B cell (primary cell): ENCODE measurements at regions not wholly inside any gene's neighbourhood (a gene's known extent, or its start where the extent isn't known, plus 50 kb on each side); places are given as distances from the start of the nearest gene placed in this dataset.

Source experiments
- ATAC-seq: fragments of 200-7000 bp; cut with Tn5 transposase; one replicate; pipeline ENCODE4 v1.10.0; 2021; ENCODE audit warnings: low read depth, mild to moderate bottlenecking, moderate number of reproducible peaks, moderate library complexity
- CTCF ChIA-PET: fragments of 350-600 bp; sonication (Branson Sonifier 250); formaldehyde crosslinking; loops from one replicate; lab custom pipeline; 2021; ENCODE audit warnings: antibody characterized with exemption, inconsistent platforms; lab: Charles Lee
- POLR2A ChIA-PET: fragments of 350-600 bp; sonication (Branson Sonifier 250); formaldehyde crosslinking; loops from one replicate; lab custom pipeline; 2021; ENCODE audit warnings: antibody characterized with exemption; lab: Charles Lee
- DNase-seq: peaks from one replicate; pipeline ENCODE4 v3.0.0; 2013
- H2AFZ ChIP-seq: 2 replicates; pipeline ENCODE4 v1.6.1; 2012; ENCODE audit warnings: mild to moderate bottlenecking, low read depth, low read length; ENCODE audit not compliant: insufficient read depth, poor library complexity, severe bottlenecking
- H3K27ac ChIP-seq, 2 donors: 1 replicate in 1 of 2; 2 replicates in 1 of 2; pipeline ENCODE4 v1.5.1; 2012 to 2013; ENCODE audit warnings: low read length in 2 of 2, mild to moderate bottlenecking in 2 of 2, moderate library complexity in 1 of 2
- H3K27me3 ChIP-seq, 4 experiments: fragments of 200-600 bp in 1 of 4; sonication (generic) in 1 of 4; replicated peaks in 1 of 4; 1 replicate in 2 of 4; 2 replicates in 2 of 4; pipeline versions ENCODE4 v1.6.1 to v1.7.0; 2013 to 2016; ENCODE audit warnings: low read length in 3 of 4, mild to moderate bottlenecking in 2 of 4, mixed read lengths in 1 of 4, moderate library complexity in 1 of 4; ENCODE audit not compliant: insufficient read depth in 4 of 4, control insufficient read depth in 3 of 4; ENCODE audit errors: control extremely low read depth in 1 of 4
- H3K36me3 ChIP-seq, 2 experiments: replicated peaks in 1 of 2; 1 replicate in 1 of 2; 2 replicates in 1 of 2; pipeline versions ENCODE4 v1.6.1 to v1.7.1; 2013; ENCODE audit warnings: low read length in 1 of 2; ENCODE audit not compliant: insufficient read depth in 2 of 2, control insufficient read depth in 1 of 2; ENCODE audit errors: control extremely low read depth in 1 of 2, extremely low read depth in 1 of 2
- H3K4me1 ChIP-seq, 2 donors: fragments of 200-600 bp in 1 of 2; sonication (generic) in 1 of 2; 1 replicate in 1 of 2; 2 replicates in 1 of 2; pipeline versions ENCODE4 v1.5.1 to v1.6.1; 2013 to 2017; ENCODE audit warnings: low read length in 2 of 2; ENCODE audit not compliant: control insufficient read depth in 2 of 2, insufficient read depth in 2 of 2
- H3K4me2 ChIP-seq: replicated peaks from 2 replicates; pipeline ENCODE3; 2012; ENCODE audit warnings: mild to moderate bottlenecking, low read depth, low read length; ENCODE audit not compliant: poor library complexity, severe bottlenecking
- H3K4me3 ChIP-seq, 5 experiments: fragments of 200-600 bp in 1 of 5; sonication (generic) in 1 of 5; 1 replicate in 3 of 5; 2 replicates in 2 of 5; pipeline versions ENCODE4 v1.5.1 to v1.7.0; 2011 to 2016; ENCODE audit warnings: low read length in 4 of 5, mild to moderate bottlenecking in 4 of 5, low read depth in 2 of 5, control low read depth in 1 of 5, moderate library complexity in 1 of 5; ENCODE audit not compliant: insufficient read depth in 1 of 5; ENCODE audit errors: control extremely low read depth in 1 of 5, extremely low read depth in 1 of 5
- H3K79me2 ChIP-seq: fragments of 200-600 bp; sonication (generic); one replicate; pipeline ENCODE4 v1.6.0; 2016; ENCODE audit warnings: low read length; ENCODE audit not compliant: control insufficient read depth, insufficient read depth
- H3K9ac ChIP-seq: fragments of 200-600 bp; sonication (generic); 2 replicates; pipeline ENCODE4 v1.6.1; 2017; ENCODE audit warnings: mild to moderate bottlenecking, low read length, moderate library complexity
- H3K9me3 ChIP-seq, 3 donors: one replicate each; pipeline versions ENCODE4 v1.6.1 to v1.7.1; 2013; ENCODE audit warnings: low read length in 2 of 3; ENCODE audit not compliant: control insufficient read depth in 2 of 3, insufficient read depth in 1 of 3; ENCODE audit errors: control extremely low read depth in 1 of 3
- H4K20me1 ChIP-seq: 2 replicates; pipeline ENCODE4 v1.6.0; 2012; ENCODE audit warnings: mild to moderate bottlenecking, low read length; ENCODE audit not compliant: insufficient read depth, control insufficient read depth, poor library complexity, severe bottlenecking
- H3K27ac Mint-ChIP-seq: one replicate; pipeline ENCODE4 v1.8.0; 2021; ENCODE audit warnings: mixed read lengths
- H3K27me3 Mint-ChIP-seq: one replicate; pipeline ENCODE4 v1.8.0; 2021; ENCODE audit warnings: mixed read lengths
- H3K4me1 Mint-ChIP-seq: one replicate; pipeline ENCODE4 v1.8.0; 2021; ENCODE audit warnings: mixed read lengths
- H3K4me3 Mint-ChIP-seq: one replicate; pipeline ENCODE4 v1.8.0; 2021; ENCODE audit warnings: mixed read lengths
- H3K9me3 Mint-ChIP-seq: one replicate; pipeline ENCODE4 v1.8.0; 2022; ENCODE audit warnings: mixed read lengths; ENCODE audit not compliant: insufficient read depth
- EZH2 ChIP-seq: IDR thresholded peaks from 2 replicates; pipeline ENCODE4 v1.6.1; 2012; ENCODE audit warnings: borderline replicate concordance, low read depth, mild to moderate bottlenecking, moderate library complexity, low read length; ENCODE audit not compliant: insufficient read depth, poor library complexity, severe bottlenecking
- WGBS: methylation state at CpG from one replicate; pipeline ENCODE4 v1.1.5; 2013; ENCODE audit warnings: missing lambda C conversion rate; ENCODE audit not compliant: insufficient coverage; 5-methylcytosine and 5-hydroxymethylcytosine counted together
- intact Hi-C: fragments of 100-400 bp; cut with micrococcal nuclease; formaldehyde crosslinking; loops from one replicate; pipeline ENCODE4 v1.10.0; 2022
- TF ChIP-seq, protein P1 (sequence below): fragments of 200-600 bp; IDR thresholded peaks from one replicate; pipeline ENCODE4 v1.8.0; 2022; ENCODE audit warnings: antibody characterized with exemption, mild to moderate bottlenecking

GRCh38 chr18:60267391-60268058 is 105.0 kb downstream of the MC4R start:
- Mint-ChIP-seq H3K9me3 (no peaks in the 10 kb centered on the region), H3K27me3 (peaks cover 7% of the 10 kb centered on the region), H3K27ac (no peak overlapping the region), H3K4me1 (no peaks in the 10 kb centered on the region), H3K4me3 (no peak overlapping the region)
- ChIA-PET CTCF (no interaction called here), POLR2A (no interaction called here)
- intact Hi-C loops = no loop called here
- no peak overlapping the region for H2AFZ ChIP-seq
- H4K20me1 ChIP-seq = no peaks in the 10 kb centered on the region
- H3K4me2 ChIP-seq = no peak overlapping the region
- H3K9ac ChIP-seq = no peak overlapping the region
- no peak for ATAC-seq
- H3K36me3 ChIP-seq = no peaks in the 10 kb centered on the region
- H3K79me2 ChIP-seq = no peaks in the 10 kb centered on the region
- H3K4me1 ChIP-seq = no peaks in the 10 kb centered on the region
- no peak overlapping the region for H3K27ac ChIP-seq
- H3K9me3 ChIP-seq = peaks cover 0 to 2% (median 0%) of the 10 kb centered on the region in 3 donors
- no peak for TF ChIP-seq EZH2
- TF ChIP-seq, protein P1, sequence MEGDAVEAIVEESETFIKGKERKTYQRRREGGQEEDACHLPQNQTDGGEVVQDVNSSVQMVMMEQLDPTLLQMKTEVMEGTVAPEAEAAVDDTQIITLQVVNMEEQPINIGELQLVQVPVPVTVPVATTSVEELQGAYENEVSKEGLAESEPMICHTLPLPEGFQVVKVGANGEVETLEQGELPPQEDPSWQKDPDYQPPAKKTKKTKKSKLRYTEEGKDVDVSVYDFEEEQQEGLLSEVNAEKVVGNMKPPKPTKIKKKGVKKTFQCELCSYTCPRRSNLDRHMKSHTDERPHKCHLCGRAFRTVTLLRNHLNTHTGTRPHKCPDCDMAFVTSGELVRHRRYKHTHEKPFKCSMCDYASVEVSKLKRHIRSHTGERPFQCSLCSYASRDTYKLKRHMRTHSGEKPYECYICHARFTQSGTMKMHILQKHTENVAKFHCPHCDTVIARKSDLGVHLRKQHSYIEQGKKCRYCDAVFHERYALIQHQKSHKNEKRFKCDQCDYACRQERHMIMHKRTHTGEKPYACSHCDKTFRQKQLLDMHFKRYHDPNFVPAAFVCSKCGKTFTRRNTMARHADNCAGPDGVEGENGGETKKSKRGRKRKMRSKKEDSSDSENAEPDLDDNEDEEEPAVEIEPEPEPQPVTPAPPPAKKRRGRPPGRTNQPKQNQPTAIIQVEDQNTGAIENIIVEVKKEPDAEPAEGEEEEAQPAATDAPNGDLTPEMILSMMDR = no peak
- H3K4me3 ChIP-seq = no peak overlapping the region
- 95% methylated on average over 3 of the region's 4 CpGs for WGBS
- H3K27me3 ChIP-seq = no peaks in the 10 kb centered on the region
- DNase-seq = no peak

- H3K36me3 ChIP-seq = no peaks in the 10 kb centered on the region
- peaks cover 0 to 2% (median 0%) of the 10 kb centered on the region in 3 donors for H3K9me3 ChIP-seq
- CTCF ChIA-PET = no interaction called here
- Mint-ChIP-seq H3K9me3 (no peaks in the 10 kb centered on the region), H3K27ac (no peak overlapping the region), H3K4me3 (no peak overlapping the region), H3K27me3 (peaks cover 4% of the 10 kb centered on the region), H3K4me1 (no peaks in the 10 kb centered on the region)
- no CpG with 5 or more reads among the region's 5 CpGs for WGBS
- H3K4me1 ChIP-seq = no peaks in the 10 kb centered on the region
- H3K9ac ChIP-seq = no peak overlapping the region
- DNase-seq (no peak), ATAC-seq (no peak)
- H3K4me3 ChIP-seq = no peak overlapping the region
- H3K4me2 ChIP-seq = no peak overlapping the region
- no peak for TF ChIP-seq EZH2
- TF ChIP-seq, protein P1 = no peak
- H3K79me2 ChIP-seq = no peaks in the 10 kb centered on the region
- H3K27ac ChIP-seq = no peak overlapping the region
- H4K20me1 ChIP-seq = no peaks in the 10 kb centered on the region
- no peaks in the 10 kb centered on the region for H3K27me3 ChIP-seq
- POLR2A ChIA-PET = no interaction called here
- no peak overlapping the region for H2AFZ ChIP-seq
- intact Hi-C loops = no loop called here
Observed at GRCh38 chr18:60266558-60266957, 106.0 kb downstream of the MC4R start.
